ENCODE measurements at regions not wholly inside any gene's neighbourhood (a gene's known extent, or its start where the extent isn't known, plus 50 kb on each side); places are given as distances from the start of the nearest gene placed in this dataset.

DNA sequence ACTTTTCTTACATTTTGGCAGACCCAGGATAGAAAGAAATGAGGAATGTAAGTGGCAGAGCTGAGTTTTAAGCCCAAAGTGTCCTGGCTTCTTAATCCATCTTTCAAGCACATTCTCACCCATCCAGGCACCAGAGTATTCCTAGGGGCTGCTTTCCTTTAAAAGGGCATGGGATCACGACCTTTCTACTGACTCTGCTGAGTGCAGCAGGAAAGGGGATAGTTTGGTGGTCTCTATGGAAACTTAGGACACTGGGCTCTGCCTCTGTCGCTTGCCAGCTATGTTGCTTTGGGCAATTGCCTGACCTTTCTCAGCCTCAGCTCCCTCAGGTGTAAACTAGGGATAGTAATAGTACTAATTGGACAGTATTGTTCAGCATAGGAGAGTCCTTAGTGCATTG, 458.4 kb downstream of the PDCD6IP start:
- Histone ChIP-seq H3K4me3 (no peak overlapping the region), H3K27ac (peak overlapping the region; percentile 44 to 64), H3K9me3 (no peaks in the 10 kb centered on the region), H3K36me3 (no peaks in the 10 kb centered on the region), H3K27me3 (no peaks in the 10 kb centered on the region), H3K4me1 (peaks cover 3 to 29% of the 10 kb centered on the region in 2 donors)
- intact Hi-C loops (cut with DNase I), result loop anchor here (5.0 to 10.0 kb wide), 2 partner anchors 44 to 538 kb away; no protein-coding TSS in a partner anchor
- TF ChIP-seq, protein P1, sequence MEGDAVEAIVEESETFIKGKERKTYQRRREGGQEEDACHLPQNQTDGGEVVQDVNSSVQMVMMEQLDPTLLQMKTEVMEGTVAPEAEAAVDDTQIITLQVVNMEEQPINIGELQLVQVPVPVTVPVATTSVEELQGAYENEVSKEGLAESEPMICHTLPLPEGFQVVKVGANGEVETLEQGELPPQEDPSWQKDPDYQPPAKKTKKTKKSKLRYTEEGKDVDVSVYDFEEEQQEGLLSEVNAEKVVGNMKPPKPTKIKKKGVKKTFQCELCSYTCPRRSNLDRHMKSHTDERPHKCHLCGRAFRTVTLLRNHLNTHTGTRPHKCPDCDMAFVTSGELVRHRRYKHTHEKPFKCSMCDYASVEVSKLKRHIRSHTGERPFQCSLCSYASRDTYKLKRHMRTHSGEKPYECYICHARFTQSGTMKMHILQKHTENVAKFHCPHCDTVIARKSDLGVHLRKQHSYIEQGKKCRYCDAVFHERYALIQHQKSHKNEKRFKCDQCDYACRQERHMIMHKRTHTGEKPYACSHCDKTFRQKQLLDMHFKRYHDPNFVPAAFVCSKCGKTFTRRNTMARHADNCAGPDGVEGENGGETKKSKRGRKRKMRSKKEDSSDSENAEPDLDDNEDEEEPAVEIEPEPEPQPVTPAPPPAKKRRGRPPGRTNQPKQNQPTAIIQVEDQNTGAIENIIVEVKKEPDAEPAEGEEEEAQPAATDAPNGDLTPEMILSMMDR (IDR thresholded peaks at IDR 0.05), result no peak
- DNase-seq (ENCODE audit: low spot score in 2 of 2), result no peak

DNA sequence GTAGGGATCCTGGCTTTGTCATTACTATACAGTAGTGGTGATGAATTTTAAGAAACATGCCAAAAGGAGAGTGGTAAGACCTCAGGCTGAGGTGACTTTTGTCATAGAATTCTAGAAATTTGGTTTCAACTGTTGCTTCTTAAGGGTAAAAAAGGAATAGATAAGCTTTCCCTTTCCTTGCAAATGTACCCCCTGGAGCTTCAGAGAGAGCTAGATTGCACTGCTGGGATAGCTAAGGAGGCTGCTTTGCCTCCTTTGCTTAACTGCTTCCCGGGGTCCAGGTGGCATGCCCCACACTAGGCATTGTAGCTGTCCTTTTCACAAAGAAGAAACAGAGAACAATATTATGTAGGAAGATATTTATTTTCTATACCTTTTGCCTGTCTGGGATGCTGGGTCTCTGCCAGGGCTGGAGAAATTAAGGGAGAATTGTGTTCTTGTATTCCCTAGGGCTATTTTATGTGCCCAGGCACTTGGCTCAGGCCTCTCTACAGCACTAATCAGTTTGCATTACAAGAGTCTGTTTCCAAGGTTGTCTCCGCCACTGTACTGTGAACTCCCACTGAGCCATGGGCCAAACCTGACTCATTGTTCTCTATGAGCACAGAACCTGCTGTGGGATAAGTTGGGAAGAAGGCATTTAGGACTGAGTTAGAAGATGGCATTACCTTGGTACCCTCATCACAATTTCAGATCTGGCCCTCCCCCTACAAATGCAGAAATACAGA, 460.0 kb downstream of the PDCD6IP start:
- Histone ChIP-seq H3K27ac (peak overlapping the region; percentile 7 to 31), H3K27me3 (no peaks in the 10 kb centered on the region), H3K4me1 (peaks cover 3 to 32% of the 10 kb centered on the region in 2 donors), H3K9me3 (no peaks in the 10 kb centered on the region), H3K4me3 (no peak overlapping the region), H3K36me3 (no peaks in the 10 kb centered on the region)
- TF ChIP-seq, protein P1 (IDR thresholded peaks at IDR 0.05), result no peak
- intact Hi-C loops (cut with DNase I), result loop anchor here (5.0 to 10.0 kb wide), 2 partner anchors 46 to 536 kb away; no protein-coding TSS in a partner anchor
- DNase-seq (ENCODE audit: low spot score in 2 of 2), result peak in 1 of 2 donors; percentile 70

DNA sequence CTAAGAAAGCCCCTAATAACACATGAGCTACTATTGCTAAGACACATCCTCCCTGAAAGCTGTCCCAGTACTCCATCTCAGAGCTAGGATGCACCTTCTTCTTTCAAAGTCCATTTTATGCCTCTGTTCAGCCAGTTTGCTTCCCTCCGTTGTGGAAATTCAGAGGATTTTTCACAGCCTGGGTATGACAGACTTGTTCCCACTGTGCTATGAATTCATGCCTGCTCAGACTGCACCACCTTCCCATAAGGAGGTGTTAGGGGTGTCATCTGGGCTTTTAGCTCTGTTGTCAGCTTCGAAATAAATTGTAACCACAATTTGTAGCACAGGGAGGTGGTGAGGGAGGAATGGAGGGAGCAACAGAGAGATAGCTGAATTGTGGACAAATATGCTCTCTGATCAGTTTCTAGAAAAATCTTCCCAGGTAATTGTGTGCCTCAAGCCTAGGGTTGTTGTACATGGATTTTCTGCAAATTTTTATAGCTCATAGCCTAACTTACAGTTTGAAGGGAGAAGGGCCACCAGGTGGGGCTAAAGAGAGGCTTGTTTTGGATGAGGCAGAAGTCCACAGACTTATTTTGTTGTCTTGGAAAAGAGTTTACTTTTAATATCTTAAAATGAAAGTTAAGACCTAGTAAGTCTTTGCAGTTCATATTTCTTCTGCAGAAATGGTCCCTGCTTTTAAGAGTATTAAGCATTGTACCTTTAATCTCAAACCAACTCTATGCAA, 462.0 kb downstream of the PDCD6IP start:
- Histone ChIP-seq H3K4me1 (peaks cover 3 to 44% of the 10 kb centered on the region in 2 donors), H3K36me3 (no peaks in the 10 kb centered on the region), H3K9me3 (no peaks in the 10 kb centered on the region), H3K4me3 (no peak overlapping the region), H3K27me3 (no peaks in the 10 kb centered on the region), H3K27ac (peak overlapping the region; percentile 21 to 30)
- DNase-seq (ENCODE audit: low spot score in 2 of 2), result peak in 1 of 2 donors; percentile 72
- TF ChIP-seq, protein P1 (IDR thresholded peaks at IDR 0.05), result peak in 2 of 3 experiments; percentile 57 to 66
- intact Hi-C loops (cut with DNase I), result loop anchor here (5.0 kb wide), 1 partner anchor 422 kb away; no protein-coding TSS in a partner anchor

DNA sequence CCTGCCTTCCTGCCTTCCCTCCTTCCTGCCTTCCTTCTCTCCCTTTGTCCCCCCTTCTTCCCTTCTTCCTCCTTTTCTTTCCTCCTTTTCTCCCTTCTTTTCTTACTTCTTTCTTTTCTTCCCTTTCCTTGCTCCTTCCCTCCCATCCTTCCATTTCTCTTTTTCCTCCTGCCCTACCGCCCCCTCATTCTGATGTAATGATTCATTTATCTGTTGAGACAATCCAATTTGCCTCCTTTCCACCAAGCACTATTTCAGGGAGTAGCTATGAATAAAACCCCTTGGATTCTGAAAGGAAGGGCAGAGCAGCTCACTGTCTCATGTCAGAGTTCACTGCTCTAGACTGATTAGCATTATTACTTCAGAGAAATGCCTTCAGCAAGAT, 462.6 kb downstream of the PDCD6IP start:
- intact Hi-C loops (cut with DNase I), result loop anchor here (5.0 kb wide), 1 partner anchor 421 kb away; no protein-coding TSS in a partner anchor
- TF ChIP-seq, protein P1 (IDR thresholded peaks at IDR 0.05), result no peak
- no peaks in the 10 kb centered on the region for H3K9me3 ChIP-seq
- H3K36me3 ChIP-seq, result no peaks in the 10 kb centered on the region
- no peaks in the 10 kb centered on the region for H3K27me3 ChIP-seq
- DNase-seq (ENCODE audit: low spot score in 2 of 2), result no peak
- H3K4me3 ChIP-seq, result no peak overlapping the region
- H3K27ac ChIP-seq, result peak overlapping the region; percentile 21 to 30
- H3K4me1 ChIP-seq, result peaks cover 3 to 41% of the 10 kb centered on the region in 2 donors

DNA sequence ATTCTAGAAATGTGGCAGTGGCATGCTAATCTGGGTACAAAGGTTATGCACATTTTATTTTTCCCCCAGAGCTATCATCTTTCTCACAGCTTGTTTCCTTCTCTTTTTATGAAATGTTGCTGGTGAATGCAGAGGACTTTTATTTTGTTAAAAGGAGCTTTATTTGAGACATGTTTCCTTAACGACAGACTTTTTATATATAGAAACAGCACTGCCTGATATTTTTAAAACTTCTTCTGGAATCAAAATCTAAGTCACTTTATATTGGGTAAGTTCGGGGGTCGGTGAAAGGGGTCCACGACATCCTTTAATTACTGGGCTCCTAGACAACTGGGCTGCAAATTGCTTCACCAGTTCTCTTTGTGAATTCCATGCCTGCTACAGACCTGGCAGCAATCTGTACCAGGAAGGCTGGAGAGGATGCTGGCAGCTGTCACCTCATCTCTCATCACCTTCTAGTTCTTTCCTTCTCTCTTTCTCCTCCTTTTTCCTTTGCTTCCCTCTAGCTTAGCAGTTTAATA, 464.7 kb downstream of the PDCD6IP start:
- Histone ChIP-seq H3K27me3 (no peaks in the 10 kb centered on the region), H3K27ac (peak overlapping the region; percentile 56 to 66), H3K4me3 (no peak overlapping the region), H3K4me1 (peaks cover 3 to 33% of the 10 kb centered on the region in 2 donors), H3K36me3 (no peaks in the 10 kb centered on the region), H3K9me3 (no peaks in the 10 kb centered on the region)
- TF ChIP-seq, protein P1 (IDR thresholded peaks at IDR 0.05), result no peak
- intact Hi-C loops (cut with DNase I), result loop anchor here (5.0 kb wide), 1 partner anchor 419 kb away; no protein-coding TSS in a partner anchor
- DNase-seq (ENCODE audit: low spot score in 2 of 2), result no peak

Measured in ascending aorta (tissue), 2 donors.